Keratinocyte (primary cell): ENCODE measurements at regions not wholly inside any gene's neighbourhood (a gene's known extent, or its start where the extent isn't known, plus 50 kb on each side); places are given as distances from the start of the nearest gene placed in this dataset.
"Not testable (repeated sequence)": the region's sequence is repeated elsewhere in the genome, so short reads cannot be mapped to it uniquely, and the experiment has no call there.

ENCODE experiments used
- CTCF ChIP-seq, 3 experiments: IDR thresholded peaks in 1 of 3; conservative IDR thresholded peaks in 1 of 3; optimal IDR thresholded peaks in 1 of 3; 2 replicates in 2 of 3; 3 replicates in 1 of 3; pipeline versions ENCODE3 to v1.5.1; 2011; ENCODE audit warnings: low read length in 3 of 3, mild to moderate bottlenecking in 3 of 3, moderate library complexity in 2 of 3, control low read depth in 1 of 3, inconsistent platforms in 1 of 3; ENCODE audit not compliant: insufficient read depth in 2 of 3; ENCODE audit errors: extremely low read depth in 1 of 3
- EZH2 ChIP-seq: IDR thresholded peaks from one replicate; pipeline ENCODE4 v1.6.1; 2012; ENCODE audit warnings: inconsistent platforms, mild to moderate bottlenecking, low read length, moderate library complexity

GRCh38 chr7:35853194-35853593 is 52.3 kb downstream of the SEPTIN7 start:
- TF ChIP-seq CTCF (optimal IDR thresholded peaks at IDR 0.05 in 1 of 3, IDR thresholded peaks at IDR 0.05 in 1 of 3, conservative IDR thresholded peaks at IDR 0.05 in 1 of 3; ENCODE audit: extremely low read depth in 1 of 3, insufficient read depth in 2 of 3, low read length in 3 of 3); EZH2: not testable (repeated sequence)
